GM23248 (cell line): ENCODE measurements at regions not wholly inside any gene's neighbourhood (a gene's known extent, or its start where the extent isn't known, plus 50 kb on each side); places are given as distances from the start of the nearest gene placed in this dataset.
A peak's percentile ranks its signal among the peaks of the same experiment; 100 is the strongest.

Experiments used
- DNase-seq: peaks from one replicate; pipeline ENCODE4 v3.0.0-alpha.2; 2015
- H2AFZ ChIP-seq: fragments of 200-600 bp; sonication (generic); 2 replicates; pipeline ENCODE4 v1.6.1; 2016; ENCODE audit warnings: antibody characterized with exemption
- H3F3A ChIP-seq: fragments of 200-600 bp; sonication (generic); 2 replicates; pipeline ENCODE4 v1.6.1; 2016; ENCODE audit warnings: mild to moderate bottlenecking, antibody characterized with exemption, mixed run types; ENCODE audit not compliant: insufficient read depth
- H3K27ac ChIP-seq: fragments of 200-600 bp; sonication (generic); 2 replicates; pipeline ENCODE4 v1.5.1; 2016; ENCODE audit warnings: mild to moderate bottlenecking
- H3K27me3 ChIP-seq: fragments of 200-600 bp; sonication (generic); replicated peaks from 2 replicates; pipeline ENCODE4 v1.6.1; 2016; ENCODE audit warnings: mild to moderate bottlenecking; ENCODE audit not compliant: insufficient read depth
- H3K36me3 ChIP-seq: fragments of 200-600 bp; sonication (generic); 2 replicates; pipeline ENCODE4 v1.6.1; 2016; ENCODE audit warnings: low read depth, mild to moderate bottlenecking
- H3K4me1 ChIP-seq: fragments of 200-600 bp; sonication (generic); 2 replicates; pipeline ENCODE4 v1.6.1; 2016; ENCODE audit warnings: mild to moderate bottlenecking; ENCODE audit not compliant: insufficient read depth
- H3K4me2 ChIP-seq: fragments of 200-600 bp; sonication (generic); one replicate; pipeline ENCODE4 v1.6.1; 2016; ENCODE audit warnings: mild to moderate bottlenecking; ENCODE audit not compliant: unreplicated experiment
- H3K4me3 ChIP-seq: fragments of 200-600 bp; sonication (generic); 2 replicates; pipeline ENCODE4 v1.5.1; 2016; ENCODE audit warnings: mild to moderate bottlenecking
- H3K79me2 ChIP-seq: fragments of 200-600 bp; sonication (generic); 2 replicates; pipeline ENCODE4 v1.6.1; 2016; ENCODE audit warnings: mild to moderate bottlenecking; ENCODE audit not compliant: insufficient read depth
- H3K9ac ChIP-seq: fragments of 200-600 bp; sonication (generic); 2 replicates; pipeline ENCODE4 v1.6.1; 2016; ENCODE audit warnings: mild to moderate bottlenecking
- H3K9me2 ChIP-seq: fragments of 200-600 bp; sonication (generic); 2 replicates; pipeline ENCODE4 v1.6.1; 2016; ENCODE audit warnings: mixed run types, mild to moderate bottlenecking, moderate library complexity; ENCODE audit not compliant: insufficient read depth
- H3K9me3 ChIP-seq: fragments of 200-600 bp; sonication (generic); one replicate; pipeline ENCODE4 v1.6.1; 2017; ENCODE audit warnings: low read depth
- H4K20me1 ChIP-seq: fragments of 200-600 bp; sonication (generic); 2 replicates; pipeline ENCODE4 v1.6.0; 2016; ENCODE audit not compliant: insufficient read depth
- EZH2 ChIP-seq: fragments of 200-600 bp; sonication (generic); IDR thresholded peaks from 2 replicates; pipeline ENCODE4 v1.6.1; 2018; ENCODE audit warnings: antibody characterized with exemption, mild to moderate bottlenecking; ENCODE audit not compliant: insufficient read depth, poor library complexity, severe bottlenecking
- EZH2phosphoT487 ChIP-seq: fragments of 200-600 bp; sonication (generic); IDR thresholded peaks from 2 replicates; pipeline ENCODE4 v1.6.1; 2018; ENCODE audit warnings: antibody characterized with exemption, moderate library complexity, mild to moderate bottlenecking, low read depth; ENCODE audit not compliant: insufficient read depth
- WGBS, 2 experiments: methylation state at CpG; one replicate each; pipeline ENCODE4 v1.1.6; 2015 to 2017; ENCODE audit warnings: low lambda C conversion rate in 2 of 2, low coverage in 1 of 2; ENCODE audit errors: missing lambda C conversion rate in 2 of 2; 5-methylcytosine and 5-hydroxymethylcytosine counted together
- in situ Hi-C: fragments of 300-500 bp; cut with MboI; formaldehyde crosslinking; loops from 2 replicates; pipeline ENCODE4 v1.15.0; 2020

GRCh38 chr3:110074095-110074494 lies 736.7 kb upstream of the DPPA4 start:
- Histone ChIP-seq H3K36me3 (no peaks in the 10 kb centered on the region), H4K20me1 (no peaks in the 10 kb centered on the region), H3K4me3 (no peak overlapping the region), H3K4me1 (peaks cover 4% of the 10 kb centered on the region; the same call in 1 of the 2 replicates), H3K9ac (no peak overlapping the region), H3K27me3 (no peaks in the 10 kb centered on the region), H2AFZ (no peak overlapping the region), H3F3A (no peaks in the 10 kb centered on the region), H3K4me2 (no peak overlapping the region), H3K9me2 (no peaks in the 10 kb centered on the region), H3K9me3 (no peaks in the 10 kb centered on the region), H3K79me2 (no peaks in the 10 kb centered on the region), H3K27ac (no peak overlapping the region)
- 71 to 79% methylated on average over 3 of the region's 3 CpGs for WGBS, 2 experiments
- DNase-seq = no peak
- in situ Hi-C loops = no loop called here
- no peak for TF ChIP-seq EZH2
- no peak for TF ChIP-seq EZH2phosphoT487

DNA sequence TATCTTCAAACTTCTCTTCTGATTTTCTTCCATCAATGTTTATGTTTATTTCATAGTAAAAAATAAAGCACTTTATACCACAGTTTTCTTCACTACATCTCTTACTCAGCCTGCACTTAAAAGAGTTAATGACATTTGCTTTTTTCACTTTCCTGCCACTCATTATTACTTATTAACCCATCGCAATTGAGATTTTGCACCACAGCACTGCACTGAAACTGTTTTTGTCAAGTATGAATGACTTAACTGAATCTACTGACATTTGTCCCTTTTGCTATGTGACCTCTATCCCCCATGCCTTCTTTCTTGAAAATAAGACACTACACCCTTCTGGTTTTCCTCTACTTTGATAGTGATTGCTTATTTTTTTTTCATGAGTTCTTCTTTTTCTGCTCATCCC lies 739.7 kb upstream of the DPPA4 start:
- no peaks in the 10 kb centered on the region; the same call in 1 of the 2 replicates for H3K4me1 ChIP-seq
- no peaks in the 10 kb centered on the region for H3F3A ChIP-seq
- no peak for TF ChIP-seq EZH2
- no peak for TF ChIP-seq EZH2phosphoT487
- H3K9me3 ChIP-seq = no peaks in the 10 kb centered on the region
- H4K20me1 ChIP-seq = no peaks in the 10 kb centered on the region
- H3K4me2 ChIP-seq = no peak overlapping the region
- DNase-seq = no peak
- no peak overlapping the region for H3K27ac ChIP-seq
- H3K79me2 ChIP-seq = no peaks in the 10 kb centered on the region
- H2AFZ ChIP-seq = no peak overlapping the region
- in situ Hi-C loops = no loop called here
- H3K4me3 ChIP-seq = no peak overlapping the region
- no peaks in the 10 kb centered on the region for H3K27me3 ChIP-seq
- WGBS, 2 experiments = 92 to 98% methylated on average over 1 of the region's 1 CpG
- H3K9me2 ChIP-seq = no peaks in the 10 kb centered on the region
- H3K9ac ChIP-seq = no peak overlapping the region
- no peaks in the 10 kb centered on the region for H3K36me3 ChIP-seq

DNA sequence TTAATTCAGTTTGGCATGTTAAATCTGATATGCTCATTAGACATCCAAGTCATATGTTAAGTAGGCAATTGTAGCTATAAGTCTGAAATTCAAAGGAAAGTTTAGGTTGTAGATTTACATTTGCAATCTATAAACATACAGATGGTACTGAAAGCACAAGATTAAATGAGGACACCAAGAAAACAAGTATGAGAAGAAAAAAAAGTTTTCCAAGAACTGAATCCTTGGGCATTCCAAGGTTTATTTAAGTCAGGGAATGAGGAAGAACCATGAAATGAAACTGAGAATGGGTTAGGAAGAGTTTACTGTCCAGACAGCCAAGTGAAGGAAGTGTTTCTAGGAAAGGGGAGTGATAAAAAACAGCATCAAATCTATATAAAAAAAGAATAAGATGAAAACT lies 756.1 kb upstream of the DPPA4 start:
- H3K9me3 ChIP-seq = no peaks in the 10 kb centered on the region
- no peak overlapping the region for H3K9ac ChIP-seq
- in situ Hi-C loops = no loop called here
- no peak overlapping the region for H3K4me2 ChIP-seq
- H3F3A ChIP-seq = no peaks in the 10 kb centered on the region
- no peaks in the 10 kb centered on the region for H3K4me1 ChIP-seq
- no peak for DNase-seq
- H3K27me3 ChIP-seq = no peaks in the 10 kb centered on the region
- no peak overlapping the region for H3K27ac ChIP-seq
- H3K36me3 ChIP-seq = no peaks in the 10 kb centered on the region
- TF ChIP-seq EZH2 (no peak), EZH2phosphoT487 (no peak)
- H4K20me1 ChIP-seq = no peaks in the 10 kb centered on the region
- no peak overlapping the region for H2AFZ ChIP-seq
- H3K4me3 ChIP-seq = no peak overlapping the region
- no peaks in the 10 kb centered on the region; the same call in 1 of the 2 replicates for H3K9me2 ChIP-seq
- no peaks in the 10 kb centered on the region for H3K79me2 ChIP-seq

DNA sequence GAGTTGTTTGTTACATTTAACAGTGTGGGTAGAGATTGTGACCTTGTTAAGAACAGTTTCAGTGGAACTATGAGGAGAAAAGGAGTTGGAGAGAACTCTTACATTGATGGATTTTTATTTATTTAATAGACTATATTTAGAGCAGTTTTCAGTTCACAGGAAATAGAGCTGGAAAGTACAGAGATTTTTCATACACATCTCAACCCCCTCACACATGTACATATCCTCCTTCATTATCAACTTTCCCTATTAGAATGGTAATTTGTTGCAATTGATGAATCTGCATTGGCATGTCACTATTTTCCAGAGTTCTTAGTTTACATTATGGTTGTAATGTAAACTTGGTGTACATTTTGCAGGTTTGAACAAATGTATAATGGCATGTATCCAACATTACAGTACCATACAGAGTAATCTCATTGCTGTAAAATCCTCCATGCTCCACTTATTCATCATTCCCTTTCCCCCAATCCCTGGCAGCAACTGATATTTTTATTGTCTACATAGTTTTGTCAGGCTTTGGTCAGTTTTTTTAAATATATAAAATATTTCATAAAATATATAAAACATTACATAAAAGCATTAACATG lies 756.6 kb upstream of the DPPA4 start:
- H3K4me3 ChIP-seq = no peak overlapping the region
- DNase-seq = no peak
- H3K27me3 ChIP-seq = no peaks in the 10 kb centered on the region
- H3K9me2 ChIP-seq = no peaks in the 10 kb centered on the region; the same call in 1 of the 2 replicates
- H2AFZ ChIP-seq = no peak overlapping the region
- H3K9ac ChIP-seq = no peak overlapping the region
- no peaks in the 10 kb centered on the region for H3K4me1 ChIP-seq
- H3K9me3 ChIP-seq = no peaks in the 10 kb centered on the region
- no peaks in the 10 kb centered on the region for H3K79me2 ChIP-seq
- no peak overlapping the region for H3K4me2 ChIP-seq
- TF ChIP-seq EZH2phosphoT487 = no peak
- TF ChIP-seq EZH2 = no peak
- no peaks in the 10 kb centered on the region for H3K36me3 ChIP-seq
- no peak overlapping the region for H3K27ac ChIP-seq
- in situ Hi-C loops = no loop called here
- H3F3A ChIP-seq = no peaks in the 10 kb centered on the region
- H4K20me1 ChIP-seq = no peaks in the 10 kb centered on the region

GRCh38 chr3:110099711-110100110 lies 762.4 kb upstream of the DPPA4 start:
- Histone ChIP-seq H3K79me2 (no peaks in the 10 kb centered on the region), H3K4me3 (peak overlapping the region; percentile 49), H3K9ac (no peak overlapping the region), H3K27ac (no peak overlapping the region), H2AFZ (peak overlapping the region; percentile 53), H3K36me3 (no peaks in the 10 kb centered on the region), H3K9me2 (no peaks in the 10 kb centered on the region), H3K4me2 (peak overlapping the region; percentile 1), H3K9me3 (no peaks in the 10 kb centered on the region), H3K27me3 (no peaks in the 10 kb centered on the region), H3K4me1 (peaks cover 8% of the 10 kb centered on the region), H3F3A (no peaks in the 10 kb centered on the region), H4K20me1 (no peaks in the 10 kb centered on the region)
- peak; percentile 2 for DNase-seq
- TF ChIP-seq EZH2 (no peak), EZH2phosphoT487 (no peak)
- in situ Hi-C loops = no loop called here
- 54 to 61% methylated on average over 5 of the region's 5 CpGs for WGBS, 2 experiments
